Fibroblast of skin of scalp (primary cell): ENCODE measurements at regions not wholly inside any gene's neighbourhood (a gene's known extent, or its start where the extent isn't known, plus 50 kb on each side); places are given as distances from the start of the nearest gene placed in this dataset.

Experiments used
- DNase-seq: peaks from one replicate; pipeline ENCODE4 v3.0.0-alpha.2; 2013

GRCh38 chr3:194805546-194805945 lies 119.9 kb downstream of the FAM43A start:
- no peak for DNase-seq

- DNase-seq: peak; percentile 9
These were observed 121.4 kb downstream of the FAM43A start for GRCh38 chr3:194806991-194807630.

- peak; percentile 13 for DNase-seq
These were observed 123.0 kb downstream of the FAM43A start for GRCh38 chr3:194808640-194809097.

- no peak for DNase-seq
These were observed 123.7 kb downstream of the FAM43A start for GRCh38 chr3:194809382-194809781.

GRCh38 chr3:194810076-194810475 lies 124.4 kb downstream of the FAM43A start:
- DNase-seq: no peak

GRCh38 chr3:194811118-194811517 lies 125.4 kb downstream of the FAM43A start:
- DNase-seq: no peak

- no peak for DNase-seq
These were observed 126.5 kb downstream of the FAM43A start for GRCh38 chr3:194812176-194812575.

GRCh38 chr3:194814878-194815357 lies 129.2 kb downstream of the FAM43A start:
- no peak for DNase-seq

- DNase-seq: no peak
These were observed 131.3 kb downstream of the FAM43A start for GRCh38 chr3:194816748-194817591.

GRCh38 chr3:194817592-194817930 lies 131.9 kb downstream of the FAM43A start:
- no peak for DNase-seq

GRCh38 chr3:194817936-194818335 lies 132.3 kb downstream of the FAM43A start:
- no peak for DNase-seq

- no peak for DNase-seq
These were observed 138.4 kb downstream of the FAM43A start for GRCh38 chr3:194824100-194824499.

GRCh38 chr3:194824701-194825111 lies 139.0 kb downstream of the FAM43A start:
- peak; percentile 68 for DNase-seq

- no peak for DNase-seq
These were observed 140.9 kb downstream of the FAM43A start for GRCh38 chr3:194826594-194826993.

- DNase-seq: no peak
These were observed 141.8 kb downstream of the FAM43A start for GRCh38 chr3:194827486-194827885.

- peak; percentile 65 for DNase-seq
These were observed 142.4 kb downstream of the FAM43A start for GRCh38 chr3:194828116-194828515.

- no peak for DNase-seq
These were observed 143.2 kb downstream of the FAM43A start for GRCh38 chr3:194828926-194829325.

- DNase-seq: no peak
These were observed 144.7 kb downstream of the FAM43A start for GRCh38 chr3:194830401-194830800.

- no peak for DNase-seq
These were observed 145.3 kb downstream of the FAM43A start for GRCh38 chr3:194830978-194831377.

GRCh38 chr3:194832346-194833104 lies 146.8 kb downstream of the FAM43A start:
- DNase-seq: no peak

- no peak for DNase-seq
These were observed 147.6 kb downstream of the FAM43A start for GRCh38 chr3:194833114-194833910.

- no peak for DNase-seq
These were observed 151.0 kb downstream of the FAM43A start for GRCh38 chr3:194836661-194837060.
